GM23338 (cell line): ENCODE measurements at regions not wholly inside any gene's neighbourhood (a gene's known extent, or its start where the extent isn't known, plus 50 kb on each side); places are given as distances from the start of the nearest gene placed in this dataset.

ENCODE experiments used
- ATAC-seq: fragments of 200-7000 bp; cut with Tn5 transposase; 3 replicates; pipeline ENCODE4 v1.9.1; 2020
- DNase-seq: peaks from one replicate; pipeline ENCODE4 v3.0.0-alpha.2; 2015; ENCODE audit warnings: low spot score
- H2AFZ ChIP-seq: fragments of 200-600 bp; sonication (generic); 2 replicates; pipeline ENCODE4 v1.8.0; 2016; ENCODE audit warnings: antibody characterized with exemption, mild to moderate bottlenecking, moderate library complexity
- H3F3A ChIP-seq: fragments of 200-600 bp; sonication (generic); replicated peaks from 2 replicates; pipeline ENCODE4 v1.8.0; 2017; ENCODE audit warnings: antibody characterized with exemption, mixed run types, low read depth
- H3K27ac ChIP-seq: fragments of 200-600 bp; sonication (generic); 2 replicates; pipeline ENCODE4 v1.6.1; 2016; ENCODE audit warnings: low read depth
- H3K27me3 ChIP-seq: fragments of 200-600 bp; sonication (generic); 2 replicates; pipeline ENCODE4 v1.8.0; 2016; ENCODE audit warnings: mild to moderate bottlenecking, mixed run types, moderate library complexity; ENCODE audit not compliant: insufficient read depth
- H3K36me3 ChIP-seq: fragments of 200-600 bp; sonication (generic); 2 replicates; pipeline ENCODE4 v1.8.0; 2016; ENCODE audit warnings: mild to moderate bottlenecking; ENCODE audit not compliant: insufficient read depth
- H3K4me1 ChIP-seq: fragments of 200-600 bp; sonication (generic); 2 replicates; pipeline ENCODE4 v1.8.0; 2016; ENCODE audit warnings: mild to moderate bottlenecking, moderate library complexity; ENCODE audit not compliant: insufficient read depth
- H3K4me2 ChIP-seq: fragments of 200-600 bp; sonication (generic); 2 replicates; pipeline ENCODE4 v1.7.1; 2017; ENCODE audit warnings: mixed run types
- H3K4me3 ChIP-seq: fragments of 200-600 bp; sonication (generic); 2 replicates; pipeline ENCODE4 v1.6.1; 2016; ENCODE audit warnings: mixed run types
- H3K79me2 ChIP-seq: fragments of 200-600 bp; sonication (generic); replicated peaks from 2 replicates; pipeline ENCODE4 v1.8.0; 2017; ENCODE audit warnings: mild to moderate bottlenecking; ENCODE audit not compliant: insufficient read depth
- H3K9me2 ChIP-seq: fragments of 200-600 bp; sonication (generic); 2 replicates; pipeline ENCODE4 v1.8.0; 2017; ENCODE audit not compliant: insufficient read depth
- H4K20me1 ChIP-seq: fragments of 200-600 bp; sonication (generic); replicated peaks from 2 replicates; pipeline ENCODE4 v1.8.0; 2017; ENCODE audit warnings: mild to moderate bottlenecking; ENCODE audit not compliant: insufficient read depth
- H3K27ac Mint-ChIP-seq: 2 replicates; pipeline ENCODE4 v1.8.0; 2020; ENCODE audit warnings: inconsistent platforms, mild to moderate bottlenecking, moderate library complexity, mixed read lengths
- H3K27me3 Mint-ChIP-seq: 3 replicates; pipeline ENCODE4 v1.8.0; 2022; ENCODE audit warnings: low read depth, mild to moderate bottlenecking, moderate library complexity, mixed read lengths, inconsistent platforms; ENCODE audit not compliant: insufficient read depth, poor library complexity
- H3K36me3 Mint-ChIP-seq: 3 replicates; pipeline ENCODE4 v1.8.0; 2021; ENCODE audit warnings: low read depth, mild to moderate bottlenecking, inconsistent platforms, moderate library complexity, mixed read lengths
- H3K4me1 Mint-ChIP-seq: 3 replicates; pipeline ENCODE4 v1.8.0; 2020; ENCODE audit warnings: mild to moderate bottlenecking, inconsistent platforms, mixed read lengths
- H3K4me3 Mint-ChIP-seq: 3 replicates; pipeline ENCODE4 v1.8.0; 2021; ENCODE audit warnings: moderate library complexity, mild to moderate bottlenecking, inconsistent platforms, mixed read lengths
- H3K9me3 Mint-ChIP-seq: 3 replicates; pipeline ENCODE4 v1.8.0; 2020; ENCODE audit warnings: moderate library complexity, mild to moderate bottlenecking, inconsistent platforms, mixed read lengths
- CREB1 ChIP-seq: fragments of 250-450 bp; sonication (Bioruptor Pico); IDR thresholded peaks from 2 replicates; pipeline ENCODE4 v1.5.0; 2020; ENCODE audit warnings: low read depth, mild to moderate bottlenecking, moderate library complexity
- CTCF ChIP-seq, 2 experiments: fragments of 200-600 bp in 1 of 2; sonication (generic) in 1 of 2; conservative IDR thresholded peaks; 2 replicates each; pipeline versions ENCODE4 v1.5.1 to v1.6.1; 2016 to 2017; ENCODE audit warnings: antibody characterized with exemption in 2 of 2, low read depth in 2 of 2, mild to moderate bottlenecking in 2 of 2, moderate library complexity in 1 of 2
- ETS1 ChIP-seq: IDR thresholded peaks from 2 replicates; pipeline ENCODE4 v1.6.1; 2016; ENCODE audit warnings: antibody characterized with exemption
- EZH2 ChIP-seq: fragments of 200-600 bp; sonication (generic); IDR thresholded peaks from one replicate; pipeline ENCODE4 v1.8.0; 2017; ENCODE audit warnings: antibody characterized with exemption, mild to moderate bottlenecking, low read depth; ENCODE audit not compliant: unreplicated experiment
- EZH2phosphoT487 ChIP-seq: fragments of 200-600 bp; sonication (generic); IDR thresholded peaks from one replicate; pipeline ENCODE4 v1.8.1; 2018; ENCODE audit warnings: antibody characterized with exemption; ENCODE audit not compliant: unreplicated experiment
- JUNB ChIP-seq: IDR thresholded peaks from one replicate; pipeline ENCODE4 v1.6.1; 2016; ENCODE audit warnings: antibody characterized with exemption; ENCODE audit not compliant: unreplicated experiment
- NANOG ChIP-seq: IDR thresholded peaks from 2 replicates; pipeline ENCODE4 v1.6.1; 2016; ENCODE audit warnings: antibody characterized with exemption, borderline replicate concordance
- POLR2AphosphoS5 ChIP-seq: IDR thresholded peaks from 2 replicates; pipeline ENCODE4 v1.6.1; 2016; ENCODE audit warnings: antibody characterized with exemption, low read depth
- REST ChIP-seq: IDR thresholded peaks from one replicate; pipeline ENCODE4 v1.6.1; 2018; ENCODE audit warnings: antibody characterized with exemption; ENCODE audit not compliant: unreplicated experiment
- STAT1 ChIP-seq: IDR thresholded peaks from one replicate; pipeline ENCODE4 v1.6.1; 2016; ENCODE audit warnings: antibody characterized with exemption; ENCODE audit not compliant: unreplicated experiment
- ZNF114 ChIP-seq: fragments of 250-450 bp; sonication (Bioruptor Pico); IDR thresholded peaks from 2 replicates; pipeline ENCODE4 v1.5.0; 2020; ENCODE audit warnings: mild to moderate bottlenecking, moderate library complexity
- ZNF331 ChIP-seq: fragments of 250-450 bp; sonication (Bioruptor Pico); IDR thresholded peaks from 2 replicates; pipeline ENCODE4 v1.5.0; 2020; ENCODE audit warnings: low read depth, mild to moderate bottlenecking, moderate library complexity
- ZNF462 ChIP-seq: fragments of 250-450 bp; sonication (Bioruptor Pico); IDR thresholded peaks from 2 replicates; pipeline ENCODE4 v1.5.0; 2020; ENCODE audit warnings: mild to moderate bottlenecking, moderate library complexity

GRCh38 chr5:82721087-82721410 is 356.1 kb downstream of the TMEM167A start:
- TF ChIP-seq STAT1 (no peak), ZNF462 (CRISPR knock-in tag) (no peak), POLR2AphosphoS5 (no peak), NANOG (no peak), ZNF114 (CRISPR knock-in tag) (no peak), EZH2 (no peak), CREB1 (CRISPR knock-in tag) (no peak), REST (no peak), ETS1 (no peak), JUNB (no peak), EZH2phosphoT487 (no peak), CTCF (conservative IDR thresholded peaks at IDR 0.05; ENCODE audit: low read depth in 2 of 2) (no peak), ZNF331 (no peak)
- H3K9me3 Mint-ChIP-seq, result peaks cover 7% of the 10 kb centered on the region; the same call in 2 of the 3 replicates
- H3K27ac Mint-ChIP-seq, result no peak overlapping the region; the same call in 1 of the 2 replicates
- no peak overlapping the region for H3K4me3 ChIP-seq
- 0 out of 2 replicates have a peak, but pooled peaks cover 9% of the 10 kb centered on the region for H3K4me1 ChIP-seq
- H4K20me1 ChIP-seq, result no peaks in the 10 kb centered on the region
- H3K79me2 ChIP-seq, result no peaks in the 10 kb centered on the region
- peaks cover 4% of the 10 kb centered on the region for H3K27me3 Mint-ChIP-seq
- no peak for ATAC-seq
- no peaks in the 10 kb centered on the region for H3K9me2 ChIP-seq
- no peak overlapping the region for H3K4me2 ChIP-seq
- no peaks in the 10 kb centered on the region for H3K27me3 ChIP-seq
- 0 out of 2 replicates have a peak overlapping the region, but pooled peaks have one; percentile 19 for H2AFZ ChIP-seq
- no peaks in the 10 kb centered on the region for H3K36me3 ChIP-seq
- peaks cover 10% of the 10 kb centered on the region for H3K4me1 Mint-ChIP-seq
- H3K4me3 Mint-ChIP-seq, result no peak overlapping the region
- H3F3A ChIP-seq, result no peaks in the 10 kb centered on the region
- no peak overlapping the region for H3K27ac ChIP-seq
- DNase-seq, result no peak
- no peaks in the 10 kb centered on the region for H3K36me3 Mint-ChIP-seq
